Stimulated activated naive B cell treated with anti-CD40 and anti-IgM and Interleukin-4, amounts not matched to agents 10 μg/mL and 1 μg/mL and 100 μg/mL, for 72 hours (primary cell): ENCODE measurements at regions not wholly inside any gene's neighbourhood (a gene's known extent, or its start where the extent isn't known, plus 50 kb on each side); places are given as distances from the start of the nearest gene placed in this dataset.

Experiments
- ATAC-seq, 2 donors: fragments of 150-1000 bp; cut with Tn5 transposase; replicated peaks; 2 replicates each; pipeline ENCODE4 v1.10.0; 2021; ENCODE audit warnings: moderate library complexity in 1 of 2
- DNase-seq: peaks from one replicate; pipeline ENCODE4 v3.0.0; 2021
- H3K27ac Mint-ChIP-seq: one replicate; pipeline ENCODE4 v1.8.0; 2022; ENCODE audit warnings: mild to moderate bottlenecking, mixed read lengths
- H3K27me3 Mint-ChIP-seq, 2 donors: one replicate each; pipeline ENCODE4 v1.8.0; 2022; ENCODE audit warnings: mixed read lengths in 2 of 2
- H3K36me3 Mint-ChIP-seq, 2 donors: one replicate each; pipeline ENCODE4 v1.8.0; 2022; ENCODE audit warnings: mixed read lengths in 2 of 2, mild to moderate bottlenecking in 1 of 2
- H3K4me1 Mint-ChIP-seq, 2 donors: one replicate each; pipeline ENCODE4 v1.8.0; 2022; ENCODE audit warnings: mixed read lengths in 2 of 2, mild to moderate bottlenecking in 1 of 2
- H3K4me3 Mint-ChIP-seq, 2 donors: one replicate each; pipeline ENCODE4 v1.8.0; 2022; ENCODE audit warnings: mild to moderate bottlenecking in 2 of 2, mixed read lengths in 2 of 2, moderate library complexity in 1 of 2
- H3K9me3 Mint-ChIP-seq, 2 donors: one replicate each; pipeline ENCODE4 v1.8.0; 2022; ENCODE audit warnings: mixed read lengths in 2 of 2, mild to moderate bottlenecking in 1 of 2

DNA sequence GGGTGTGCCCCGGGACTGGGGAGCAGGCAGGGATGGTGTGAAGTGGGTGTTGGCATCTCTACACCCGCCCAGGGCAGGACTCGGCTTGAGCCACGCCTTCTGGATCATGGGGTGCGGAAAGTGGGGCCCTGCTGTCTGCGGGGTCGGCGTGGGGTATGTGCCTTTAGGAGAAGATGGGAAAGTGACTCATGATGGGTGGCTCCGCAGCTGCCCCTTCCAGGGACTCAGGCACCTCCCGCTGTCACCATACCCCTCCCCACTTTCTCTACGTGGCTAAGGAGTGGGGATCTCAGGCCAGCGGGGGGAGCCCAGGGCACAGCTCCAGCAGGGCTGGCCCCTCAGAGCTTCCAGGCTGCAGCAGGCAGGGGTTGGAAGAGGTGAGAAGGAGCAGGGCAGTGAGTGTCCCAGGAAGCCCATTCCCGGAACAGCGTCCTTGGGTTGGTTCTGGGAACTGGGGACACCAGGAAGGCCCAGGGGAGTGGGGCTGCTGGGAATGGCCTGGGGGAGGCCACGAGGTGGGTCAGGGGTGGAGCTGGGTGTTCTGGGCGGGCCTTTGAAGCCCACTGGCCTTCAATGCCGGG, 102.9 kb upstream of the FGF3 start:
- Mint-ChIP-seq H3K4me1 (peaks cover 7 to 13% of the 10 kb centered on the region in 2 donors), H3K9me3 (peaks cover 0 to under 1% of the 10 kb centered on the region in 2 donors), H3K27ac (no peak overlapping the region), H3K36me3 (no peaks in the 10 kb centered on the region), H3K4me3 (no peak overlapping the region), H3K27me3 (peaks cover 73 to 78% of the 10 kb centered on the region in 2 donors)
- DNase-seq (no peak), ATAC-seq (no peak)

DNA sequence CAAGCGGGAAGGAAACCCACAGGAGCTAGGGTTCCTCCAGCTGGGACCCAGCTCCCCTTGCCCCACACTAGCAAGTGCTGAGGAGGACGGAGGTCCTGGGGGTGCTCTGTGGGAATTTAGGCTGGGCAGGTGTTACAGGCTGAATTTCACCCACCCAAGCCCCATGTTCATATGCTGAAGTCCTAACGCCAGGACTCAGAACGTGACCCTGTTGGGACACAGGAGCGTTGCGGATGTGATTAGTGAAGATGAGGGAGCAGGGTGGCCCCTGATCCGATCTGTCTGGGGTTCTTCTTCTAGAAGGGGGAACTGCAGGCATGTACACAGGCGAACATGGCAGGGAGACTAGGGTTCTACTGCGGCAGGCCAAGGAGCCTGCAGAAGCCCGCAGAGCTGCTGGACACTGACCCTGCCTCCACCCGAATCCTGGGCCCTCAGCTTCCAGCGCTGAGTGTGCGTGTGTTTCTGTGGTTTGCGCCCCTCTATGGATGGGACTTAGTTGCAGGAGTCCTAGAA, 103.4 kb upstream of the FGF3 start:
- H3K4me1 Mint-ChIP-seq, result peaks cover 7 to 13% of the 10 kb centered on the region in 2 donors
- H3K4me3 Mint-ChIP-seq, result no peak overlapping the region
- no peaks in the 10 kb centered on the region for H3K9me3 Mint-ChIP-seq
- H3K27ac Mint-ChIP-seq, result no peak overlapping the region
- DNase-seq, result no peak
- H3K27me3 Mint-ChIP-seq, result peaks cover 73 to 78% of the 10 kb centered on the region in 2 donors
- no peak for ATAC-seq
- no peaks in the 10 kb centered on the region for H3K36me3 Mint-ChIP-seq

DNA sequence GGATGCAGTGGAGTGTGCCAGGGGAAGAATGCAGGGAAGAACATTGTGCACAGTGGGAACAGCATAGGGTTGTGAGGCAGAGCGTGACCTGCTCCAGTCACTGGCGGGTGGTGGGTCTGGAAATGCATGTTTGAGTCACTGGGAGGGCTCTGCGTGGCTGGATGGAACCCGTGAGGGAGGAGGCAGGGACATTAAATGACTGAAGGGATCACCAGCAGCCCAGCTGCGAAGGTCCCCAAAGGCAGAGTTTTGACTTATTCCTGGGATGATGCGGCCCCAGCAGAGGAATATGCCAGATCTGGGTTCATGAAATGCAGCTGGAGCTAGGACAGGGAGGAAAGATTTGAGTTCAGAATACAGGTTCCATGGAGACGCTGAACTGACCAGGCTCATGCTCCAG, 104.0 kb upstream of the FGF3 start:
- Mint-ChIP-seq H3K27ac (no peak overlapping the region), H3K27me3 (peaks cover 73 to 80% of the 10 kb centered on the region in 2 donors), H3K4me3 (no peak overlapping the region), H3K36me3 (no peaks in the 10 kb centered on the region), H3K4me1 (peaks cover 7 to 13% of the 10 kb centered on the region in 2 donors), H3K9me3 (no peaks in the 10 kb centered on the region)
- DNase-seq (no peak), ATAC-seq (no peak)

DNA sequence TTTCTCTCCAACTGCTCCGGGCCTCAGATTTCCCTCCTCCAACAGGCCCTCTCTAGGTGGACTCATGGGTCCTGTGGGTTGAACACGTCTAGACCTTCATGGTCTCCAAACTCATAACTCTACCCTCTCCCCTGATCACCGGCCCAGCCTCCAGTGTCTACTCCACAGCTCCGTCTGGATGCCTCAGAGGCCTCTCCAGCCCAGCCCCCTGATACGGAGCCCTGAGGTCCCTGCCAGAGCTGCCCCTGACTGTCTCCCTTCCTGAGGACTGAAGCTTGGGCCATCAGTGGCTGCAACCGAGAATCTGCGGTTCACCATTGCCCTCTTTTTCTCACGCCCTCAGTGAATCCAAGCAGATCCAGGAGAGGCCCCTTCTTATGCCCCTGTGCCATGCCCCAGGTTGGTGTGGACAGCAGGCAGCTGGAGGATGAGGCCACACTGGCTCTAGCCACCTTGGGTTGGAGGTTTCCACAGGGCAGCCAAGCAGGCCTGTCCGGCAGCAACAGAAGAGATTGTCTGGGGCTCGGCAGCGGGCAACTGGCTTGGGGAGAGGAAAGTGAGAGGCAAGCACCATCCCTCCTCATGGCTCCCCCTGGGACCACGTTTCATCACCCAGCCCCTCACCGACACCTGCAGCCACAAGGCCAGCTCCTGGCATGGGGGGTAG, 104.6 kb upstream of the FGF3 start:
- H3K4me1 Mint-ChIP-seq, result peaks cover 7 to 10% of the 10 kb centered on the region in 2 donors
- ATAC-seq (no peak), DNase-seq (no peak)
- H3K36me3 Mint-ChIP-seq, result no peaks in the 10 kb centered on the region
- no peak overlapping the region for H3K4me3 Mint-ChIP-seq
- no peaks in the 10 kb centered on the region for H3K9me3 Mint-ChIP-seq
- peaks cover 70 to 75% of the 10 kb centered on the region in 2 donors for H3K27me3 Mint-ChIP-seq
- no peak overlapping the region for H3K27ac Mint-ChIP-seq

DNA sequence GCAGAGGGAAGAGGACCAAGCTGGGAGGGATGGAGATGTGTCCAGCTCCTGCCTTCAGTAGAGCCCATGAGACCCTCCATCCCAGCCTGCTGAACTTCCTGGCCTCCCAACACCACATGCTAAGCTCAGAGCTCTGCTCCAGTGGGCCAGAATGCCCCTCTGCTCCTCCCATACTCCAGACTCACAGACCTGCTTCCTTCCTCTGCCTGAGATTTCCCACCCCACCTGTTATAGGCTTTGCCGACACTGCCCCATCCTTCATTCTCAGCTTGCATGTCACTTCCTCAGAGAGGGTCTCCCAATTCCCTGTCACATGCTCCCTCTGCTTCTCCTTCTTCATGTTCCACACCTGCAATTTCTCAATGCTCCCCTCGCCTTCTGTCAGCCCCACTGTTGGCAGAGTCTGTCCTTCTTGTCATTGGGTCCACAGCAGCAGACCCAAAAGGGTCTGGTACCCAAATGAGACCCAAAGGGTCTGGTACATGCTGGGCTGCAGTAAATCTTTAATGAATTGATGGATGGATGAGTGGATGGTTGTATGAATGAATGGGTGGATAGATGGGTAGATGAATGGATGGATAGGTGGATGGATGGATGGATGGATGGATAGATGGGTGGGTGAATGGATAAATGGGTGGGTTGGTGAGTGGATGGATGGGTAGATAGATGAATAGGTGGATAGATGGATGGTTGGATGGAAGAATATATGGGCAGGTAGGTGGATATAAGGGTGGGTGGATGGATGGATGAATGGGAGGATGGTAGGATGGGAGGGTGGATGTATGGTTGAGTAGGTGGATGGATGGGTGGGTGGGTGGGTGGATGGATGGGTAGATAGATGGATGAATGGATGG, 105.3 kb upstream of the FGF3 start:
- Mint-ChIP-seq H3K9me3 (peaks cover 0 to 3% of the 10 kb centered on the region in 2 donors), H3K27me3 (peaks cover 68 to 71% of the 10 kb centered on the region in 2 donors), H3K4me3 (no peak overlapping the region), H3K27ac (no peak overlapping the region), H3K4me1 (peaks cover 7 to 10% of the 10 kb centered on the region in 2 donors), H3K36me3 (no peaks in the 10 kb centered on the region)
- no peak for DNase-seq
- no peak for ATAC-seq

DNA sequence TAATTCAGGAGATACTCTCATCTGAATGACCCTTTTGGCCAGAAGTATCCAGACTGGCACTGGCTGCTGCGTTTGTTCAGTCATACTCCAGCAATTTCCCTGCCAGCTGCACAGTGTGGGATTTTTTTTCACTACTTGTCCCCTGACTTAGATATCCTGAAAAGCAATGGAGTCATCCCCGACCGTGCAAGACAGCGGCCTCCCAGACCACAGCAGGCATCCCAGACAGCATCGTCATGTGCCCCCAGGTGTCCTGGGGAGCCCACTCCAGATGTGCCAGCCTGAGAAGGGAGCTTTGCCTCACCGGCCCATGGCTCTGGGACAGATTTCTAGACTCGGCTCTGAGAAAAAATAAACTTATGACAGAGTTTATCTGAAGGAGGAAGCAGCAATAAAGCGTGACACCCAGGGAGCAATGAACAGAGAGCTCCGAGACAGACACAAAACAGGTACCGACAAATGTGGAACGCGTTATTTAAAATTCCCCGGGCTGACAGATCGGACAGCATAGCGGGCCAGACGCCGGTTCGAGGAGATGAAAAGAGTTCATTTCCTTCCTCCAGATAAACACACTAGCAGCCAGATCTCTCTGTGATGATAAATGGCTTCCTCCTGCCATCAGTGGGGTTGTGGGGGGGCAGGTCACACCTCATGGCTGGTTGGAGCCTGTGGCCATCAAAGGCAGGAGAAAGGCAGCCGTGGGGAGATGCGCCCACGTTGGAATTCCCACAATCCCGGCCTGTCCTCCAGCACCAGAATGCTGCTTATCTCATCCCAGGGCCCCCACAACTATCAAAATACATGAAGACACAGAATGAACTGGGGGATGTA, 106.4 kb upstream of the FGF3 start:
- H3K36me3 Mint-ChIP-seq, result no peaks in the 10 kb centered on the region
- peak; percentile 42 to 61 for ATAC-seq

DNA sequence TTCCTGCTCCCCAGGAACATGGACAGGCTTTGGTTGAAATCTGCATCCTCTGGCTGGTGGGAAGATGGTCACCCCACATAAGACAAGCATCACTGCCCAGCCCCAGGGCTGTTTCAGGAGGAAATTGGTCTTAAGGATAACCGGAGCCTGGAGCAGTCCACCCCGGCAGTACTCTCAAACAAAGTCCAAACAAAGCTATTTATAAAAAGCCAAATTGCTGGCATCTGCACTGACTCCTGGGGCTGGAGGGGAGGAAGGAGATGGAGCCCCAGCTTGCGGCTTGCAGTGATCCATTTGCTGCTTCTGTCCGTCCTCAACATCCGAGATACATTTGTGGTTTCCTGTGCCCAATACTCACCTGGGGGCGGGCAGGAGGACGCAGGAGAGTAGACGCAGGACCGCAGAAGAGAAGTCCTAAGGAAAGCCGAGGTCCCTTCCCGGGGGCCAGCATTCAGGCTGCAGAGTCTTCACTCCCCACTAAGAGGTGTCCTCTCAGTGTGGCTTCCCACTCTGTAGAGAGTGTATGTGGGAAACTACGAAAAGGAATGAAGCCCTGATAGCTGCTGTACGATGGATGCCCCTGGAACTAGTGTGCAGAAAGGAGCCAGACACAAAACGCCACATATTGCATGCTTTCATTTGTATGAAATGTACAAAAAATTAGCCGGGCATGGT, 107.3 kb upstream of the FGF3 start:
- peaks cover 77 to 85% of the 10 kb centered on the region in 2 donors for H3K27me3 Mint-ChIP-seq
- ATAC-seq, result no peak
- no peak overlapping the region for H3K4me3 Mint-ChIP-seq
- no peaks in the 10 kb centered on the region for H3K36me3 Mint-ChIP-seq
- no peak overlapping the region for H3K27ac Mint-ChIP-seq
- peaks cover 0 to 5% of the 10 kb centered on the region in 2 donors for H3K9me3 Mint-ChIP-seq
- DNase-seq, result no peak
- H3K4me1 Mint-ChIP-seq, result peaks cover 7 to 10% of the 10 kb centered on the region in 2 donors

More for the DNA sequence above, 106.4 kb upstream of the FGF3 start:
- peaks cover 0 to 5% of the 10 kb centered on the region in 2 donors for H3K9me3 Mint-ChIP-seq
- DNase-seq, result no peak
- no peak overlapping the region for H3K27ac Mint-ChIP-seq
- peaks cover 7 to 10% of the 10 kb centered on the region in 2 donors for H3K4me1 Mint-ChIP-seq
- peak overlapping the region in 1 of 2 donors; percentile 37 for H3K4me3 Mint-ChIP-seq
- H3K27me3 Mint-ChIP-seq, result peaks cover 73 to 78% of the 10 kb centered on the region in 2 donors

DNA sequence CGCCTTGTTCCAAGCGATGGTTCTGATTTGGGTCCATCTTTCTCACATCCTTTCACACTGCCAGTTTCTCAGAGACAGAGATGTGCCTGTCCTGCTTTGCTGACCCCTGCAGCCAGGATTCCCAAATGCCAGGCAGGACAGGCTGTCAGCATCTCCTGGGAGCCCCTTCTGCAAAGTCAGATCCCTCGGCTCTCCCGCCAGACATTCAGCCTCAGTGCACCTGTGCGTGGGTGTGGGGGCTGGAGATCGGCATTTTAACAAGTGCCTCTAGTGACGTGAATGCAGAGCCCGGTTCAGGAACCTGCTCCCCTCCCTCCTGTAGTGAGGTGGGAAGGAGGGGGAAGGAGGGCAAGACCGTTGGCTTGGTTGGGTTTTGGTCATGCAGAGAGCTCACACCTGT, 108.9 kb upstream of the FGF3 start:
- Mint-ChIP-seq H3K9me3 (peaks cover 0 to 5% of the 10 kb centered on the region in 2 donors), H3K36me3 (no peaks in the 10 kb centered on the region), H3K4me1 (peaks cover 7 to 10% of the 10 kb centered on the region in 2 donors), H3K27me3 (peaks cover 61 to 69% of the 10 kb centered on the region in 2 donors), H3K4me3 (no peak overlapping the region), H3K27ac (no peak overlapping the region)
- ATAC-seq (no peak), DNase-seq (no peak)

DNA sequence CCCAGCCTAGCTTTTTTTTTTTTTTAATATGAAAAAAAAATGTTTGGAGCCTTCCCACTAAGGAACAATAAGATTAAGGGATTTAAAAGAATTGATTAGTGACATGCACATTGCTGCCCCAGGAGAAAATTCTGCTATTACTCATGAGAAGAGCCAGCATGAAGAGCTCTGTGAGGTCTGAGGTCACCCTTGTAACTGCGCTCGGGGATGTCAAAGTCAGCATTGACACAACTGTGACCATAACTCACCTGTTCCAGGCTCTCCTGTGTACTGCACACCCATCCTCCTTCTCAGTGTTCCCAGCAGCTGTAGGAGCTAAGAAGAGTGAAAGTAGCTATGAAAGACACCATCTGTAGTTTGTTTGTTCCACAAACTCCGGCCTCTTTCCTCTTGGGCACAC, 109.8 kb upstream of the FGF3 start:
- ATAC-seq, result no peak
- no peak overlapping the region for H3K4me3 Mint-ChIP-seq
- H3K27me3 Mint-ChIP-seq, result peaks cover 52 to 61% of the 10 kb centered on the region in 2 donors
- H3K36me3 Mint-ChIP-seq, result no peaks in the 10 kb centered on the region
- H3K27ac Mint-ChIP-seq, result no peak overlapping the region
- peaks cover 7 to 10% of the 10 kb centered on the region in 2 donors for H3K4me1 Mint-ChIP-seq
- no peak for DNase-seq
- H3K9me3 Mint-ChIP-seq, result peaks cover 0 to 5% of the 10 kb centered on the region in 2 donors

DNA sequence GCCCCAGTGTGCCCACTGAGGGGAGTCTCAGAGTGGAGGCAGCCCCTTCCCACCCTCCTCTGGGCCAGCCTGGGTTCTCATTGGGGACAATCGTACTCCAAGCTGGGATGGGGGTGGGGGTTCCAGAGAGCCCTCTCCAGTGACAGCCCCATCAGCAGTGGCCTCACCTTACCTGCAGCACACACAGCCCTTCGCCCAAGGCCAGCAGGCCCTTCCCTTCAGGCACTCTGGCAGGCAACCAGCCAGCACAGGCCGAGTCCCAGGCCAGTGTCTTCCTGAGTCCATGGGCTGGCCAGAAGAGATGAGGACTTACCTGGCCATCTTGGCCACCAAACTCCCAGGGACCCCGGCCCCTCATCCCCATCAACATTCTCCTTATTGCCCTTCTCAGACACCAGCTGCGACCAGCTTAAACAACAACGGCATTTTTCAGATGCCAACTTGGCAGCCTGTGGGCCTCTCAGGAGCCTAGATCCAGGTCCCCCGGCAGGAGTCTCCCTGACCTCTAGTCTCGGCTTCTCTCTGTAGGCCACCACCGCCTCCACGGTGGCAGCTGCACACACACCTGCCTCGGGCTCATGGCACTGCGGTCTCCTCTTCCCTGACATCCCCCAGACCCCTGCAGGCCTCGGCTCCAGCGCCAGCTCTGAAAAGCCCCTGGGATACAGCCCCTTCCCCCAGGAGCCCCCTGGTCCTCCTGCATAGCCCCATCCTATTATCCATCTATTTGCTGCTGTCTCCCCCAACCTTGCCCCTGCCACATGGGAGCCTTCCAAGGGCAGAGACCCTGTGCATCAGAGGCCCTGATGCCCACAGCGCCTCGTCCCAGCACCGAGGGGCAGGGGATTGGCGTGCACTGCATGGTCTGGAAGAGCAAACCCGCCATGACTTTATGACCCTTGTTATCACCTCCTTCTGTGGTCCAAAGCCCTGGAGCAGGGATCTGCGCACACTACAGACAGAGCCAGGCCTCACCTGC, 111.2 kb upstream of the FGF3 start:
- no peak overlapping the region for H3K4me3 Mint-ChIP-seq
- no peak overlapping the region for H3K27ac Mint-ChIP-seq
- H3K36me3 Mint-ChIP-seq, result no peaks in the 10 kb centered on the region
- peaks cover 6 to 8% of the 10 kb centered on the region in 2 donors for H3K4me1 Mint-ChIP-seq
- DNase-seq, result no peak
- peaks cover 47 to 50% of the 10 kb centered on the region in 2 donors for H3K27me3 Mint-ChIP-seq
- peaks cover 0 to 5% of the 10 kb centered on the region in 2 donors for H3K9me3 Mint-ChIP-seq
- no peak for ATAC-seq

DNA sequence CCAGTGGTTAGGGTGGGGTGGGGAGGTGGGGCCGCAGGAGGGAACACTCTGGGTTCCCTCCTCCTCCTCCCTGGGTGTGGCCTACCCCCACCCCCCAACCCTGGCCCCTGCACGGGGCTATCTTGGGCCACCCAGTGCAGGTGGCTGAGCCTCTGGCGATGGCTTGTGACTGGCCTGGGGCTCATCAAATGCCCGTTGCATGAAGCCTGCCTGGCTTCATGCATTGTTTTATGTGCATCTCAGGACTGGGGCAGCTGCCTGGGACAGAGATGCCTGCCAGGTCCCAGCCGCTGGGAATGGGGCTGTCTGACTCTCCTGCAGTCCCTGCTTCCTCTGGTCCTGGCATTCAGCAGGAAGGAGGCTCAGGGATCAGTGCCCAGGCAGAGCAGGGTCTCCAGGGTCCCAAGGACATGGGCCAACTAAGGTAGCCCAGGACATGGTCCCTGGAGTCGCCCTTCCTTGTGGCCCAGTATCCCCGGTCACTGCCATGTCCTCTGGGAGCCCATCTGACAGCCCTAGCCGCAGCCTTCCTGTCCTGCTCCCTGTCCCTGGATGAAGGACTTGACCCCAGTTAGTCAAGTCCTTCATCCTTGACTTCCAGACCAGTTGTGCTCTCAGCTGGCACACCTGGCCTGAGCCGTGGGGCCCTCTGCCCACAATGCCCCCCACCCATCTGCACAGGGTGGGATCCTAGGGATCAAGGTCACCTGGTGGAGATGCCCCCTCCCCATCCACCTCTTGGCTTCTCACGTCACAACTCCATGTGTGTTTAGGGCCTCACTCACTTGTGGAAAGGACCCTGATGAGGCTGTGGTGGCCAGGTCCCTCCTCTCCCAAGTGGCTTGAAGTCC, 112.1 kb upstream of the FGF3 start:
- Mint-ChIP-seq H3K36me3 (no peaks in the 10 kb centered on the region), H3K4me3 (no peak overlapping the region), H3K4me1 (no peaks in the 10 kb centered on the region), H3K9me3 (peaks cover 0 to 5% of the 10 kb centered on the region in 2 donors), H3K27me3 (peaks cover 42 to 47% of the 10 kb centered on the region in 2 donors), H3K27ac (no peak overlapping the region)
- ATAC-seq (no peak), DNase-seq (no peak)
